SKM-1 (cell line): ENCODE measurements at regions not wholly inside any gene's neighbourhood (a gene's known extent, or its start where the extent isn't known, plus 50 kb on each side); places are given as distances from the start of the nearest gene placed in this dataset.

Experiments
- DNase-seq: peaks from one replicate; lab custom pipeline; 2025; ENCODE audit not compliant: unreplicated experiment; lab: John Stamatoyannopoulos, UW

DNA sequence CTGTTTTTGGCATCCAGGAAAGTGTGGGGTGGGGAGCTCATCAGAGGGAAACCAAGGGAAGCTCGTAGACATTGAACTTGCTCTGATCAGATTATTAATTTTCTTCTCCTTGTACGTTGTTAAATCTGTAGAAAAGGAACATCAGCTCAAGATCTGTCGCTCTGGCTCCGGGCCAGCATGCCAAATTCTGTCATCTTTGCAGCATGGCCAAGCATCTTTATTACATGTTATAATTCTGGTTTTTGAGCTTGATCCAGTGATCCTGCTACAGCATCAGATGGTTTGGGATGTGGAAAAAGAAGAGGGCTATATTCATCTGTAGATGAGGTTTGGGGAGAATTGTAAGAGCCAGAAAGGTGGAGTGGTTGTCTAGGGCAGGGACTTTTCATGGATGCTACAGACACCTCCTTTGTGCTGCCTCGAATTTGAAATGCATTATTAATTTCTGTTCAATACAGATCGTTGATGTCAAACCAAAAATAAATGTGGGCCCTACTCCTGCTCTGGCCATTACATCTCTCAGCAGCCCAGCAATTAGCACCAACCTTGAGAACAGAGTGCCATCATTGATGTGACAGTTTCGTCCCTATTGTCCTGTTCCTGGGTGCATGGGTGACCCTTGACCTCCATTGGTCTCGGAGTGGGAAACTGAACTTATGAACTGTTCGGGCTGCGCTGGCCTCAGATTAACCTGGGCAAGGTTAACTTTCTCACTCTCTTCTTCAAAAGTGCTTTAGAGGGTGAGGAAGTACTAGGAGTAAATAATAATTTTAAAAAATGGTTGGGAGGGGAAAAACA lies 250.8 kb downstream of the SOX4 start:
- no peak for DNase-seq

DNA sequence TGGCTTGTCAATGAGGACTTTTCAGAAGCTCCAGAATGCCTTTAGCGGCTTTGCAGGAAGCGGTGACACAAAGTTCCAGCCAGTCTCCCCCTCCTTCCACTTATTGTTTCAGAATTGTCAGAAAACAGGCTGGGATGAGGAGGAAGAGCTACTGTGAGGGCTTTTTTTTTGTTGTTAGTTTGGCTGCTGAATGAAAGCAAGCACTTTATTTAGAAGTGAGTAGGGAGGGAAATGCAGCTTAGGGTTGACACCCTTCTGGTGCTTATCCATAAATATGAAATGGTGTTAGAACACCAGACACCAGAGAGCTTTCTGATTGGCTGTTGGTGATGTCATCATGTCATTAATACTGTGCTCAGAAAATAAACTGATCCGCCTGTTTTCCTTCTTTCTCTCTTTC lies 251.5 kb downstream of the SOX4 start:
- DNase-seq, result no peak

DNA sequence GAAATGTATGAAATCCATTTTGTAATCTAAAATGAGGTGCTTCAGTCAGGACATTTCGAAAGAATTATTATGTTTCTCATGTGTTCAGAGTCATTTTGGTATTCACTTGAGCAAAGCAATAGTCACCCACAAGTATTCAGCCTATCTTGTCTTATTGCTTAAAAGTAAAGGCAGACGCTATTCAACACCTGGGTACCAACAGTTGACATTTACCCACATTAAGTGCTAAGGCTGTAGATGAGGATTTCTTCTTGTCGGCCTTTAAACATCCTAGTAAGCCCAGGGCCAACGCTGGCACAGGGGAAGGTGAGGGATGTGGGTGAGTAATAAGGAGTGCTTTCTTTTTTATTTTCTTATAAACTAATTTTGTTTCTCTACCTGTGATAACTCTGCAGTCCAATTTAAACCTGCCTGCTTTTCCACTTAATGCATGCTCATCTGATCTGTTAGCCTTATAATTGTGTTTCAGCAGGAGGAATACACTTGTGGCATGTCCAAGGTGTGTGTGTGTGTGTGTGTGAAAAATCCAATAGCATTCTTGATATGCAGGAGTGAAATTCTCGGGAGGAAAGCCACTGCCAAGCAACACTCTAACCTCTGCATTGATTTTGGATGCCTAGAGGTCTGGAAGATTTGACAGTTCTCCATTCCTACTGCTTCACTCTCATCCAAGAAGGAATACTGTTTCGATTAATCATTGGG lies 252.0 kb downstream of the SOX4 start:
- no peak for DNase-seq

DNA sequence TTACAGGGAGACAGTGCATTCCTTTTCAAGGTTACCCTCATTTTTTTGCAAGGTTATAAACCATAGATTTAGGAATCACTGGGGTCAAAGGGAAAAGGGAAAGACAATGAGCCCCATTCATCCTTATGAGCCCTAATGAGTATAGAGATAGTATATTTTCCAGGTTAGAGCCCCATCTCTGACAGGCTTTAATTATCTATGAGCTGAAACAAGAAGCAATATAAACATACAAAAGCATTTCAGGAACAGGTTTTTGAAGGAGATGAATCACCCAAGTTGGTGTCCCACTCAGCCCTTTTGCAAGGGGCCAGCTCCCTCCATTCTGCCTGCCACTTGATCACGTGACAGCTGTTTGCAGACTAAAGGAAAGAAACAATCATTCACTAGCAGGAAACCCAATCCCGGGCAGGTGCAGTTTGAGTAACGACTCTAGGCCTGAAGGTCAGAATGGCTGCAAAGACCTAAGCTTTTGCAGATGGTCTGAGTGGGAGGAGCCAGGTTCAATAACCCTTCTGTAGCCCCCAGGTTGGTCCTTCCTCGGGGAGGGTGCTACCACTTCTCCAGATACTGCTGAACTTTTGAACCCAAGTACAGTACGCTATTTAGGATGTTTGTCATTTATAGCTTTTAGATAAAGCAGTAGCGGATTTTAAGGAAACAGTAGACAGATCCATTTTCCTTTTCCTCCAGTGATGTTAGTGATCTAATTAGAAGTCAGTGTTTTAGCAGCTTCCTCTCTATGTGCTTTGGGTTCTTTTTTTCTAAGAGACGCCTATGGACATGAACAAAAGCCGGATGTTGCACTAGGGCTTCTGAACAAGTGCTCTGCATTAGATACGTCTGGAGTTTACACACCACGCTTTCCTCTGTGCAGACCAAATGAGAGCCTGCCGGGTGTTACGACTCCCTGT lies 253.2 kb downstream of the SOX4 start:
- DNase-seq, result no peak

DNA sequence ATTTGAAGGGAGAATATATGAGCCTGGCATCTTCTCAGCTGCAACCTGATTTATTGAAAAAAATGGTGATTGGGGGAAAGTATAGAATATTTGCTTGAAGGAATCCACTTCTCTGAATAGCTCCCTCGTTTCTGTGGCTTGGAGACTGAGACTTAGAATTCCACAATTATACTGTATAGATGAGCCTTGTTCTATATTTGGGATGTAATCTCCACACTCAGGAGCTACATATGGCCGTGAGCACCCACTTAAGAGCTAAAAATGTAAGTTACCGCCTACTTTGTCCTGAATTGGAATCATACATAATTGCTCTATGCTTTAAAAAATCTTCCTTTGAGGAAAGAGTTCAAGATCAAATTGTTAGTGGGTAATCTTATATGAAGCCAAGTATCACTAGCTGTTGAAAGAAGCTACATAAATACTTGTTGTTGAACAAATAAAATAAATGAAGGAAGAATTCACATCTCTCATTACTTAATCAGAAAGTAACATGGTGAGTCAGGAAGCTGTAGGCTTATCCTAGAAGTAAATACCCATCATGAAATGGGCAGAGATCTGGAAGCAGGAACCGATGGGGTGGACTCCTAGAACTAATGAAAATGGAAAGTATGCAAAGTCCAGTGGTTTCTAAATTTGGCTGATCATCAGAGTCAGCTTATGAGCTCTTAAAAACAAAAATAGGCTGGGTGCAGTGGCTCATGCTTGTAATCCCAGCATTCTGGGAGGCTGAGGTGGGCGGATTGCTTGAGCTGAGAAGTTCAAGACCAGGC lies 254.3 kb downstream of the SOX4 start:
- DNase-seq, result no peak

DNA sequence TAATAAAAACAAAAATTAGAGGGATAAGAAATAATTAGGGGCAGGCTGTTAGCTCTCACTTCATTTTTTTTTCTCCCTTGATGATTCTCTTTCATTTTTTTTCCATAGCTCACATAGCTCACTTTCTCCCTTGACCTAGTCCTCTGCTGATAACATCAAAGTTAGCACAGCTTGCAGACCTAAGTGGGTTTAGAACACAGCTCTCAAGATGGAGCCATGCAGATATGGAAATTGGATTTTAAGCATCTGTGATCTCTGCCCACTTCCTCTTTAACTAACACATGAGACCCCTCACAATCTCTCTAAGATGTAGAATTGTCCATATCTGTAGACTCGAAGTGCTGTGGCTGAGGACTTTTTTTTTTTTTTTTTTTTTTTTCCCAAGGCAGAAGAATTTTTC lies 257.1 kb downstream of the SOX4 start:
- no peak for DNase-seq

DNA sequence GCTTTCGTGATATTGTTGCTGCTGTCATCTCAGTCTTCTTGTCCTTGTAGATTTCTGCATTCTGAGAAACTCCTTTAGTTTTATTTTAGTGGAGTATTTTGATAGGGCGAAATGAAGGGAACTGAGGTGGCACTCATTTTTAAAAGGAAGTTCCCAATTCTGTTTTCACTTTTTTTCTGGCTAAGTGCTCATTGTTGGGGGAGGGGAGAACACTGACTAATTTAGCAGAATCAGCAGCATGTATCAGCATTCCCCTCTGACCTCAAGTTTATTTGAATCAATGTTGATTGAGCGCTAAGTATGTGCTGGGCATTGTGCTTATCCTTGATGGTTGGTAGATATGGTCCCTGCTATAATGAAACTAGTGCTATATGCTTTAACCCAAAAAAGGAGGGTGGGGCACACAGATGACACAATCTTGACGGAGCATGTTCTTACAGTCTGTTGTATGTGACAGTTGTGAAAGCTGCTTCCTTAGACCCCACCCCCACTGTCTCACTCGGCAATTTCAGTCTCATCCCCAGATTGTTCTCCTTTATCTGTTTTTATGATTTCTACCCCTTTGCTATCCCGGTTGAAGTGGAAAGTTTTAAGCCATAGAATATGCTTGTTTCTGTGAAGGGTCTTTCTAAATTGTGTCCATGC lies 262.4 kb downstream of the SOX4 start:
- peak; percentile 59 for DNase-seq

DNA sequence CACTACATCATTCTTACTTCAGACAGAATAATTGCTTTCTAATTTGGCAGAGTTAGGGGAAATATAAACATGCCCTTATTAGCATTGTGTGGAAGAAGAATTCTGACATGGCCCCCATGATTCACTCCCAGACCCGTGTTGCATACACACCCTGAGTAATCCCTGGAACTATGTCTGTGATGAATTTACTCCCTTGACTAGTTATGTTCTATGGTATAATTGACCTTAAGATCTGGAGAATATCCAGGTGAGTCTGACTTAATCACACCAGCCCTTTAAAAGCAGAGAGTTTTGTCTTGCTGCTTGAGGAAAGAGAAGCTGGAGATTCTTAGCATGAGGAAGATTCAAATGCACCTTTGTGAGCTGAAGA lies 262.9 kb downstream of the SOX4 start:
- DNase-seq, result no peak

DNA sequence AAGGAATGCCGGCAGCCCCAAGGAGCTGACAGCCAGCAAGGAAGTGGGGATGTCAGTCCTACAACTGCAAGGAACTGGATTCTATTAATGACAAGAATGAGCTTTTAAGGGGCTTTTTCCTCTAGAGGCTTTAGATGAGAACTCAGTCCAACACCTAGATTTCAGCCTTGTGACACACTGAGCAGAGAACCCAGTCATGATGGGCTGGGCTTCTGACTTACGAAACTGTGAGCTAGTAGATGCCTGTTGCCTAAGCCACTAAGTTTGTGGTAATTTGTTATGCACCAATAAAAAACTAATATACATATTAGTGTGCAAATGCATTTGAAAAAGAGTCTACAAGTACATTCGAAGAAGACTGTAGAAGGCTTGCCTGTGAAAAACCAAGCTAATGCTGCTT lies 263.3 kb downstream of the SOX4 start:
- DNase-seq, result peak; percentile 27

DNA sequence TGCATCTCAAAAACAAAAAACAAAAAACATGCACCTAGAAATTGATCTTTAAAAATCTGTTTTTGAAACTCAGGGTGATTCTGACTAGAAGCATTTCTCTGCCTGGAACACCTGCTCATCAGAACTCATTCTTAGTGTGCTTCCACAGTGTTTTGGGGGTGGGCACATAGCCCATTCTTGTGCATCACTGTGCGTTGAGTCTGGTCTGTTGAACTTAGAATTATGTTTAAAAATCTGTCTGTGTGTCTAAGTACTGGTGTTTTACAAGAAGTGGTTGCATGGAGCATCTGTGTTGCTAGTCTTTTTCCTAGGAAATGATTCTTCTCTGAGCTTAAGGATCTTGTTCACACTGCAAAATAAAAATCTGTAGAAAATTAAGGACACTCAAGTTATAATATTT lies 264.5 kb downstream of the SOX4 start:
- no peak for DNase-seq

DNA sequence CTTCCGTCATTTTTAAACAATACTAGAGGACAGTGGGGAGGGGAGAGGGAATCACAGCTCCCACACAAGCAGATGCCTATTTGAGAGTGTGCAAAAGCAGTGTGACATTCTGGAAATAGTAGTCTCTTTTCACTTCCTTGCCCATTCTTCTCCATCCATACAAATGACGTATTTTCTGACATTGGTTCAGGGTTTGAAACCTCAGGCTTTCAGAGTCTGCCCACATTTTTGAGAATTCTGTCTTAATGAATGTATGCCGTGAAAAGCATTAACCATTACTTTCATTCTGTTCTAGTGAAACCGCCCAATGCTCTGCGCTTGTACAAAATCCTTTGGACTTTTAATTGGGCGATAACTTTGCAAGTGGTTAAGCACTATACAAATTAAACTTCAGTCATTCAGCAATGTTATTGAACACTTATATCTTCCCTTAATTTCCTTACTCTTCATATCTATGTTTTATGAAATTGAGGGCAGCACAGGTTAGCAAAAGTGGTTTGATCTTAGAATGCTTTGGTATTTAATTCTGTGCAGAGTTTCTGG lies 265.7 kb downstream of the SOX4 start:
- DNase-seq, result no peak

DNA sequence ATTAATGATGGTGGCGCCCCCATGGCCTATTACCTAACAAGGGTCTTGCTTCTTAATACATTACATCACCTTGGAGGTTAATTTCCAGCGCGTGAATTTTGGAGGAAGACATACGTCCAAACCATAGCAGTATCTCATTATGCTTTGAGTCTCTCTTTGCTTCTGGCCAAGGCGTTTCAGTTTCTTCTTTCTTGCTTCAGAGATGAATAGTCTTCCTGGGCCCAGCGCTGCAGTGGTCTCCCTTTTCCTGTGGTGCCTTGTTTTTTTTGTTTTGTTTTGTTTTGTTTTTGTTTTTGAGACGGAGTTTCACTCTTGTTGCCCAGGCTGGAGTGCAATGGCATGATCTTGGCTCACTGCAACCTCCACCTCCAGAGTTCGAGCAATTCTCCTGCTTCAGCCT lies 268.4 kb downstream of the SOX4 start:
- no peak for DNase-seq

DNA sequence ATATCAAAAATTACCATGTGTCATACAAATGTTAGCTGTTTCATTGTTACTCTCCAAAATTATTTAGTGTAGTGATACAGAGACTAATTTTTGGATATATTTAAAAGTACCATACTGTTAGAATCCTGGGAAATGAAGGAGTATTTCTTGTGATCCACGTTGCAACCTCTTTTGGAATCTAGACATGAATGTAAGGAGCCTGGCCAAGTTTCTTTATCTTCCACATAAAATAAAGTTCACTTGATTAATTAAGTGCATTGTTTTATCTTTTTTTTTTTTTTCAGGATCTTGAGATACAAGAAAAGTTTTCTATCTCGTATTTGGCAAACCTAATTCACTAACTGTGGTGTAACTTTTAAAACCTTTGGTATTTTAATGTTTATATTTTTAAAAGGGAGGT lies 270.7 kb downstream of the SOX4 start:
- DNase-seq, result no peak

DNA sequence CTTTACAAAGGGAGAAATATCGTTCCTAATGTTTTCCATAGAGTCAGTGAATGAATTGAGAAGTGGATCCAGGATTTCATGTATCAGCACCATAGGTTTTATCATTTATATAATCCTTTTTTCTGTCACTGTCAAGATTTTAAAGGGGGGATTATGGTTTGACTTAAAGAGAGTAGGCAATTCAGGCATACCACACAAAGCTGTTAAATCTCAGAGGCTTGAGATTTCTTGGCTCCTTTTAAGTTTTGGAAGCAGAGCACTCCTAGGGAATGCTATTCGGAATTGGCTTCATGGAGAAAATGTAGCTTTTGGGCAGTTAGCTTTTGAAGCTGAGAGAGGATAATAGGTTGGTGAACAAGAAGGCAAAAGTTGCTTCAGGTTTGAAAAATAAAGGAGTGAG lies 274.7 kb downstream of the SOX4 start:
- DNase-seq, result no peak

DNA sequence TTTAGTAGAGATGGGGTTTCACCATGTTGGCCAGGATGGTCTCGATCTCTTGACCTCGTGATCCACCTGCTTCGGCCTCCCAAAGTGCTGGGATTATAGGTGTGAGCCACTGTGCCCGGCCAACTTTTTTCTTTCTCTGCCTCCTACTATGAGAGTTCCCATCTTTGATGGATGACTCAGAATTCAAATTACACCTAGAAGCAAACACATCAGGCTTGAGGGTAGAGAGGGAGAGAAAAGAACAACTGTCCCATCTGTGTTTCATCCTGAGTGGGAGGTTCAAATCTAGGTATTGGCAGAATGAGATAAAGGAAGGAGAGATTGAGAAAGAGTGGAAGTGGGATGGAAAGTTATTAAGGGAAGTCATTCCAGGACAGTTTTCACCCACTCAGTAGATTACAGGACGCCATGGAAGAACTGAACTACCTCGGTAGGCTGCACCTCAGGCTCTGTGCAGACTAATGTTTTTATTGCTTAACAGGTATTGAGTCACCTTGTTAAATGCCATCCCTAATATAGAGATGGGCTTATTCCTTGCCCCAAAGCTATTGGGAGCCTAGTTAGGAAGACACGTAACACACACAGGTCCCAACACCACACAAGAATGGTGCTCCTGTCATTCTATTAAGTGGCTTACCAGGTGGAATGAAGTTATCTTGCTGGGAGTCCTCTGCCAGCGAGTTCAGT lies 275.7 kb downstream of the SOX4 start:
- no peak for DNase-seq

DNA sequence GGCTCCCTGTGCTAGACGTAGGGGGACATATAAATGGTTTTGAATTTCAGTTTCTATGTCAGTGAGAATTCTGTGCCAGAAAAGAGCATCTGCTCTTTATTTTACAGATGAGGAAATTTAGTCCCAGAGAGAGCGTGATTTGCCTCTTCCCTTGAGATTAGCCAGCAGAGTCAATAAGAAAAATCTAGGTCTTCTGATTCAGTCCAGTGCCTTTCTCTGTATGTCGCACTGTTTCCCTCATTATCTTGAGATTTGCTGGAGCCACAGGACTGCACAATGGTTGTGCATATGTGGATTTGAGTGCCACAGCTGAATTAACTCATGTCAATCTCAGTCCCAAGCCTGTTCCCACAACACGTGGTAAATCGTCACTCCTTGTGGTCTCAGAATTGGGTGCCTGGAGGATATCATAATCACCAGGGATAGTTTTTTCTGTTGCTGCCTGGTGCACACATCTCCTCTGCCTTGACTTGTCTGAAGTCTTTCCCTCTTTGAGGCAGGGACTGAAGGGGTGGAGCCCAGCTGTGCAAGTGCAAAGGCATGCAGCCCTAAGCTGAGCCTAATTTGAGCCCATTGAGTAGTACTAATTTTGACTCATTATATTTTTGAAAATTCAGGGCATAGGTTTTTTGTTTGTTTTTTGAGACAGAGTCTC lies 276.7 kb downstream of the SOX4 start:
- DNase-seq, result no peak

DNA sequence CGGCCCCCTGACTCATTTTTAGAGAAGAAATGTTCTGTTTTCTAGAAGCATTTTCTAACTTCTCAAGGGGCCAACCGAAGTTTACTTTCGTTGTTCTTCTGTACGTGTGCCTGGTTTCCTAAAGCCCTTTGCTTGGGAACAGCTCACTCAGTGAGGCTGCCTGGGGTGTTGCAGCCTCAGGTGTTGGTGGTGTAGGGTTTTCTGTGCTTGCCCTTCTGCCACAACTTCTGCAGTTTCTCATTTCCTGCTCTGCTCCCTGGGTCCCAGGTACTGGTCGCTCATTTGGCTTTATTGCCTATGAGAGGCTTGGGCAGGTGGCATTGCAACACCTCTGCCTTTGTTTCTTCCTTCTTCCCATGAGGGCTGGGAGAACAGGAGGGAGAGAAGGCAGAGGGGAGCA lies 278.3 kb downstream of the SOX4 start:
- DNase-seq, result no peak

DNA sequence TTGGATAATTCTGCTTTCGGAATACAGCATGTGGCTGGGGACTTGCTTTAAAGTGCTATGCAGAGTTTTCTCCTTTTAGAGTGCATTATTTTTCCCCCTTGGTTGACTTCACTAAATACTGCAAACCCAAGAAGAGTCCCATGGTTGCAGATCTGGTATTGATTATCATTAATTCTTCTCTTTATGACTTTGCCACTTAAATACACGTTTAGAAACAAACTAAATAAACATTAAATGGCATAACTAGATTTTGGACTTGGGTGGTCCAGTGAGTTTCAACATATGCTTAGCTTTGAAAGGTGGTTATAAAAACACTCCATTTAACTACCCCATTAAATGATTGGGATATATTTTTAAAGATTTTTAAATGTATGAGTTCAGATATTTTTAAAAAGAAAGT lies 279.2 kb downstream of the SOX4 start:
- DNase-seq, result no peak

DNA sequence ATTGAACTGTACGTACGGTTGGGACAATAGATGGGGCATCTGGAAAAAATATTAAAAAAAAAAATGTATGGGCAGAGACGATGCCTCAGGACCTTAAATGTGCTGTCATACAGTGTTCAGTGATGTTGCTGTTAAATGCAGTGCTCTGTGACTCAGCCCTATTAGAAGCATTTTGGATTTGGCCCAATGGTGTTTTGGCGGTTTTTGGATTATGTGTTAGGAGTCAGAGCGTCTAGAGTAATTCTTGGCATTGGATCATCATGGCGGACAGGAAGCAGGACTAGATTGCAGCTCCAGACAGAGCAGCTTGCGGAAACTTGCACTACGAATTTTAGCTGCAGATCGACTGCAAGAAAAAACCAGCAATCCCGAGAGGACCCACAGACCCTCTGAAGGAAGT lies 280.0 kb downstream of the SOX4 start:
- DNase-seq, result no peak
